ENCODE measurements at regions not wholly inside any gene's neighbourhood (a gene's known extent, or its start where the extent isn't known, plus 50 kb on each side); places are given as distances from the start of the nearest gene placed in this dataset.

GRCh38 chr11:70014291-70014690 is 63.8 kb upstream of the ANO1 start:
- Histone ChIP-seq H3K27me3 (ENCODE audit: control insufficient read depth, insufficient read depth) (no peaks in the 10 kb centered on the region), H3K4me1 (ENCODE audit: control insufficient read depth, insufficient read depth, low read length) (no peaks in the 10 kb centered on the region), H3K27ac (ENCODE audit: low read length) (no peak overlapping the region), H3K4me3 (ENCODE audit: low read length) (no peak overlapping the region), H3K9me3 (ENCODE audit: control insufficient read depth, low read length) (no peaks in the 10 kb centered on the region)
- intact Hi-C loops (cut with DNase I): no loop called here
- DNase-seq (no peak), ATAC-seq (no peak)
- 88% methylated on average over 11 of the region's 11 CpGs for WGBS

- Histone ChIP-seq H3K4me1 (ENCODE audit: control insufficient read depth, insufficient read depth, low read length) (no peaks in the 10 kb centered on the region), H3K27me3 (ENCODE audit: control insufficient read depth, insufficient read depth) (no peaks in the 10 kb centered on the region), H3K4me3 (ENCODE audit: low read length) (no peak overlapping the region), H3K27ac (ENCODE audit: low read length) (no peak overlapping the region), H3K9me3 (ENCODE audit: control insufficient read depth, low read length) (no peaks in the 10 kb centered on the region)
- WGBS: 45% methylated on average over 14 of the region's 14 CpGs
- intact Hi-C loops (cut with DNase I): no loop called here
- ATAC-seq: no peak
- DNase-seq: no peak
Observed at GRCh38 chr11:70016666-70017367, 61.3 kb upstream of the ANO1 start.

- Histone ChIP-seq H3K27me3 (ENCODE audit: control insufficient read depth, insufficient read depth) (no peaks in the 10 kb centered on the region), H3K4me1 (ENCODE audit: control insufficient read depth, insufficient read depth, low read length) (no peaks in the 10 kb centered on the region), H3K27ac (ENCODE audit: low read length) (no peak overlapping the region), H3K9me3 (ENCODE audit: control insufficient read depth, low read length) (no peaks in the 10 kb centered on the region), H3K4me3 (ENCODE audit: low read length) (no peak overlapping the region)
- WGBS: 80% methylated on average over 6 of the region's 6 CpGs
- no peak for DNase-seq
- intact Hi-C loops (cut with DNase I): no loop called here
- no peak for ATAC-seq
Observed at GRCh38 chr11:70018816-70019215, 59.3 kb upstream of the ANO1 start.

- 43% methylated on average over 8 of the region's 8 CpGs for WGBS
- Histone ChIP-seq H3K4me3 (ENCODE audit: low read length) (no peak overlapping the region), H3K27me3 (ENCODE audit: control insufficient read depth, insufficient read depth) (no peaks in the 10 kb centered on the region), H3K27ac (ENCODE audit: low read length) (peak overlapping the region; percentile 1), H3K9me3 (ENCODE audit: control insufficient read depth, low read length) (no peaks in the 10 kb centered on the region), H3K4me1 (ENCODE audit: control insufficient read depth, insufficient read depth, low read length) (no peaks in the 10 kb centered on the region)
- DNase-seq (peak; percentile 27 to 69 (median 57)), ATAC-seq (peak; percentile 65 to 71)
- intact Hi-C loops (cut with DNase I): no loop called here
Observed at GRCh38 chr11:70019576-70020011, 58.5 kb upstream of the ANO1 start.

- 61% methylated on average over 24 of the region's 24 CpGs for WGBS
- Histone ChIP-seq H3K4me3 (ENCODE audit: low read length) (no peak overlapping the region), H3K9me3 (ENCODE audit: control insufficient read depth, low read length) (no peaks in the 10 kb centered on the region), H3K4me1 (ENCODE audit: control insufficient read depth, insufficient read depth, low read length) (no peaks in the 10 kb centered on the region), H3K27me3 (ENCODE audit: control insufficient read depth, insufficient read depth) (no peaks in the 10 kb centered on the region), H3K27ac (ENCODE audit: low read length) (no peak overlapping the region)
- intact Hi-C loops (cut with DNase I): no loop called here
- peak; percentile 48 to 79 (median 76) for DNase-seq
- ATAC-seq: peak; percentile 71 to 84
Observed at GRCh38 chr11:70020336-70021214, 57.5 kb upstream of the ANO1 start.

GRCh38 chr11:70021586-70021985 is 56.5 kb upstream of the ANO1 start:
- no peaks in the 10 kb centered on the region for H3K27me3 ChIP-seq (ENCODE audit: control insufficient read depth, insufficient read depth)
- no peaks in the 10 kb centered on the region for H3K4me1 ChIP-seq (ENCODE audit: control insufficient read depth, insufficient read depth, low read length)
- DNase-seq (no peak), ATAC-seq (no peak)
- H3K4me3 ChIP-seq (ENCODE audit: low read length): no peak overlapping the region
- H3K9me3 ChIP-seq (ENCODE audit: control insufficient read depth, low read length): no peaks in the 10 kb centered on the region
- intact Hi-C loops (cut with DNase I): no loop called here
- 78% methylated on average over 10 of the region's 10 CpGs for WGBS
- H3K27ac ChIP-seq (ENCODE audit: low read length): no peak overlapping the region

GRCh38 chr11:70024036-70024772 is 53.9 kb upstream of the ANO1 start:
- no peak for DNase-seq
- intact Hi-C loops (cut with DNase I): no loop called here
- WGBS: 84% methylated on average over 13 of the region's 13 CpGs
- H3K27me3 ChIP-seq (ENCODE audit: control insufficient read depth, insufficient read depth): no peaks in the 10 kb centered on the region
- no peak for ATAC-seq
- peaks cover 2% of the 10 kb centered on the region for H3K4me1 ChIP-seq (ENCODE audit: control insufficient read depth, insufficient read depth, low read length)
- no peaks in the 10 kb centered on the region for H3K9me3 ChIP-seq (ENCODE audit: control insufficient read depth, low read length)
- no peak overlapping the region for H3K4me3 ChIP-seq (ENCODE audit: low read length)
- H3K27ac ChIP-seq (ENCODE audit: low read length): no peak overlapping the region

GRCh38 chr11:70024773-70025045 is 53.4 kb upstream of the ANO1 start:
- Histone ChIP-seq H3K4me3 (ENCODE audit: low read length) (no peak overlapping the region), H3K4me1 (ENCODE audit: control insufficient read depth, insufficient read depth, low read length) (peaks cover 4% of the 10 kb centered on the region), H3K27ac (ENCODE audit: low read length) (no peak overlapping the region), H3K9me3 (ENCODE audit: control insufficient read depth, low read length) (no peaks in the 10 kb centered on the region), H3K27me3 (ENCODE audit: control insufficient read depth, insufficient read depth) (no peaks in the 10 kb centered on the region)
- intact Hi-C loops (cut with DNase I): no loop called here
- 88% methylated on average over 3 of the region's 3 CpGs for WGBS
- DNase-seq (no peak), ATAC-seq (no peak)

- 95% methylated on average over 3 of the region's 3 CpGs for WGBS
- H3K4me1 ChIP-seq (ENCODE audit: control insufficient read depth, insufficient read depth, low read length): peaks cover 4% of the 10 kb centered on the region
- H3K9me3 ChIP-seq (ENCODE audit: control insufficient read depth, low read length): no peaks in the 10 kb centered on the region
- no peak overlapping the region for H3K4me3 ChIP-seq (ENCODE audit: low read length)
- intact Hi-C loops (cut with DNase I): no loop called here
- H3K27me3 ChIP-seq (ENCODE audit: control insufficient read depth, insufficient read depth): no peaks in the 10 kb centered on the region
- ATAC-seq: no peak
- H3K27ac ChIP-seq (ENCODE audit: low read length): no peak overlapping the region
- no peak for DNase-seq
Observed at GRCh38 chr11:70025308-70025707, 52.8 kb upstream of the ANO1 start.

GRCh38 chr11:70026012-70026411 is 52.1 kb upstream of the ANO1 start:
- H3K27me3 ChIP-seq (ENCODE audit: control insufficient read depth, insufficient read depth): no peaks in the 10 kb centered on the region
- ATAC-seq (no peak), DNase-seq (no peak)
- no peaks in the 10 kb centered on the region for H3K9me3 ChIP-seq (ENCODE audit: control insufficient read depth, low read length)
- no peak overlapping the region for H3K4me3 ChIP-seq (ENCODE audit: low read length)
- H3K4me1 ChIP-seq (ENCODE audit: control insufficient read depth, insufficient read depth, low read length): peaks cover 4% of the 10 kb centered on the region
- no peak overlapping the region for H3K27ac ChIP-seq (ENCODE audit: low read length)
- intact Hi-C loops (cut with DNase I): no loop called here
- WGBS: 76% methylated on average over 3 of the region's 3 CpGs

GRCh38 chr11:70026726-70027125 is 51.4 kb upstream of the ANO1 start:
- no peaks in the 10 kb centered on the region for H3K9me3 ChIP-seq (ENCODE audit: control insufficient read depth, low read length)
- H3K4me1 ChIP-seq (ENCODE audit: control insufficient read depth, insufficient read depth, low read length): peaks cover 4% of the 10 kb centered on the region
- H3K27me3 ChIP-seq (ENCODE audit: control insufficient read depth, insufficient read depth): no peaks in the 10 kb centered on the region
- no peak for ATAC-seq
- 89% methylated on average over 5 of the region's 5 CpGs for WGBS
- intact Hi-C loops (cut with DNase I): no loop called here
- H3K4me3 ChIP-seq (ENCODE audit: low read length): no peak overlapping the region
- H3K27ac ChIP-seq (ENCODE audit: low read length): no peak overlapping the region
- no peak for DNase-seq

All from right cardiac atrium (tissue), 5 donors.